ENCODE measurements at regions not wholly inside any gene's neighbourhood (a gene's known extent, or its start where the extent isn't known, plus 50 kb on each side); places are given as distances from the start of the nearest gene placed in this dataset.

- no peak for TF ChIP-seq CTCF (IDR thresholded peaks at IDR 0.05)
- no peak for TF ChIP-seq POLR2AphosphoS5 (IDR thresholded peaks at IDR 0.05; ENCODE audit: low read depth, low read length)
- no peak for TF ChIP-seq SIN3A (IDR thresholded peaks at IDR 0.05; ENCODE audit: borderline replicate concordance, insufficient read depth, low read depth, low read length)
- no peak for TF ChIP-seq REST (IDR thresholded peaks at IDR 0.05; ENCODE audit: insufficient read depth in 1 of 2, low read depth in 2 of 2, low read length in 1 of 2)
These were observed 326.8 kb upstream of the SLC30A5 start for GRCh38 chr5:68766952-68767464.
